NB4 (cell line): ENCODE measurements at regions not wholly inside any gene's neighbourhood (a gene's known extent, or its start where the extent isn't known, plus 50 kb on each side); places are given as distances from the start of the nearest gene placed in this dataset.

Experiments used
- CTCF ChIP-seq: IDR thresholded peaks from one replicate; pipeline ENCODE4 v1.5.1; 2012; ENCODE audit warnings: low read depth, low read length
- POLR2A ChIP-seq: IDR thresholded peaks from 2 replicates; pipeline ENCODE4 v1.6.1; 2011; ENCODE audit warnings: mild to moderate bottlenecking; ENCODE audit not compliant: insufficient read length; ENCODE audit errors: extremely low read depth

GRCh38 chr1:80542231-80542630, 1258.5 kb upstream of the ADGRL2 start:
- no peak for TF ChIP-seq CTCF
- no peak for TF ChIP-seq POLR2A
